A549 (cell line): ENCODE measurements at regions not wholly inside any gene's neighbourhood (a gene's known extent, or its start where the extent isn't known, plus 50 kb on each side); places are given as distances from the start of the nearest gene placed in this dataset.

Experiments
- ATAC-seq, 2 experiments: fragments of 200-7000 bp in 1 of 2; fragments of >200 bp in 1 of 2; cut with Nextera tagmentation in 1 of 2; cut with Tn5 transposase in 1 of 2; 3 replicates each; pipeline versions ENCODE4 v1.8.0 to v1.9.1; 2018 to 2020; ENCODE audit warnings: mild to moderate bottlenecking in 1 of 2, moderate library complexity in 1 of 2
- CTCF ChIA-PET: fragments of 300-600 bp; sonication (Branson Sonifier 250); formaldehyde crosslinking; extraction: SDS; loops from one replicate; lab custom pipeline; 2021; ENCODE audit warnings: antibody characterized with exemption, inconsistent platforms; lab: Yijun Ruan, JAX
- POLR2A ChIA-PET: fragments of 350-600 bp; formaldehyde crosslinking; extraction: SDS; loops from one replicate; lab custom pipeline; 2021; ENCODE audit warnings: antibody characterized with exemption, inconsistent platforms; lab: Yijun Ruan, JAX
- DNase-seq, 2 experiments: peaks; one replicate each; pipeline versions ENCODE4 v3.0.0 to v3.0.0-alpha.2; 2011 to 2016; ENCODE audit warnings: low read depth in 1 of 2, low spot score in 1 of 2
- FAIRE-seq: peaks from 2 replicates; lab custom pipeline; 2011; peaks lifted over from hg19 to GRCh38; lab: Jason Lieb, UNC
- H3K27ac ChIP-seq, 2 experiments: fragments of >200 bp; sonication (Bioruptor Twin); formaldehyde crosslinking; 3 replicates each; pipeline ENCODE4 v1.5.1; 2016 to 2017
- H3K4me1 ChIP-seq: fragments of >200 bp; sonication (Bioruptor Twin); formaldehyde crosslinking; 3 replicates; pipeline ENCODE4 v1.6.1; 2016
- H3K4me2 ChIP-seq: fragments of >200 bp; sonication (Bioruptor Twin); formaldehyde crosslinking; 3 replicates; pipeline ENCODE4 v1.6.1; 2016
- H3K4me3 ChIP-seq: fragments of >200 bp; sonication (Bioruptor Twin); formaldehyde crosslinking; 3 replicates; pipeline ENCODE4 v1.5.1; 2016
- H3K9me3 ChIP-seq: fragments of >200 bp; sonication (Bioruptor Twin); formaldehyde crosslinking; 3 replicates; pipeline ENCODE4 v1.6.1; 2016
- BHLHE40 ChIP-seq: IDR thresholded peaks from 2 replicates; pipeline ENCODE4 v1.6.1; 2012; ENCODE audit warnings: low read depth, low read length, inconsistent platforms
- EP300 ChIP-seq, 2 experiments: fragments of >200 bp; sonication (Bioruptor Twin); formaldehyde crosslinking; IDR thresholded peaks; 2 replicates in 1 of 2; 3 replicates in 1 of 2; pipeline ENCODE4 v1.6.1; 2016 to 2017
- FOSL2 ChIP-seq, 2 experiments: fragments of 450-650 bp in 1 of 2; fragments of >200 bp in 1 of 2; sonication (Bioruptor Twin) in 1 of 2; formaldehyde crosslinking; IDR thresholded peaks; 2 replicates each; pipeline versions ENCODE4 v1.5.0 to v1.6.1; 2016 to 2020; ENCODE audit warnings: mild to moderate bottlenecking in 1 of 2, moderate library complexity in 1 of 2
- FOXS1 ChIP-seq: fragments of 250-450 bp; sonication (Bioruptor Pico); IDR thresholded peaks from 2 replicates; pipeline ENCODE4 v1.5.0; 2020; ENCODE audit warnings: mild to moderate bottlenecking, moderate library complexity
- HDAC2 ChIP-seq: fragments of 200-600 bp; sonication (generic); IDR thresholded peaks from 2 replicates; pipeline ENCODE4 v1.6.1; 2016
- HEYL ChIP-seq: fragments of 250-450 bp; sonication (Bioruptor Pico); IDR thresholded peaks from 2 replicates; pipeline ENCODE4 v1.8.0; 2021; ENCODE audit warnings: mild to moderate bottlenecking, moderate library complexity
- HOXB13 ChIP-seq: fragments of 250-450 bp; sonication (Bioruptor Pico); IDR thresholded peaks from 2 replicates; pipeline ENCODE4 v1.5.0; 2020; ENCODE audit warnings: low read depth, mild to moderate bottlenecking, moderate library complexity
- HOXB5 ChIP-seq: fragments of 250-450 bp; sonication (Bioruptor Pico); IDR thresholded peaks from 2 replicates; pipeline ENCODE4 v1.5.0; 2020; ENCODE audit warnings: mild to moderate bottlenecking, moderate library complexity
- JUNB ChIP-seq: fragments of >200 bp; sonication (Bioruptor Twin); formaldehyde crosslinking; IDR thresholded peaks from 2 replicates; pipeline ENCODE4 v1.6.1; 2016
- KDM5A ChIP-seq: fragments of 200-600 bp; sonication (generic); IDR thresholded peaks from 2 replicates; pipeline ENCODE4 v1.6.1; 2016; ENCODE audit warnings: antibody characterized with exemption, mild to moderate bottlenecking
- NFE2L2 ChIP-seq: fragments of 150-350 bp; conservative IDR thresholded peaks from 2 replicates; pipeline ENCODE4 v1.6.1; 2014; ENCODE audit warnings: low read length
- NPAS2 ChIP-seq: fragments of 250-450 bp; sonication (Bioruptor Pico); IDR thresholded peaks from 2 replicates; pipeline ENCODE4 v1.8.0; 2022; ENCODE audit warnings: mild to moderate bottlenecking, moderate library complexity, borderline replicate concordance
- POLR2A ChIP-seq: IDR thresholded peaks from 2 replicates; pipeline ENCODE4 v1.6.1; 2012; ENCODE audit warnings: mild to moderate bottlenecking, low read length
- WGBS: methylation state at CpG from one replicate; pipeline ENCODE4 v1.1.6; 2017; ENCODE audit errors: missing lambda C conversion rate; 5-methylcytosine and 5-hydroxymethylcytosine counted together
- TF ChIP-seq, protein P1 (sequence below): fragments of 250-450 bp; sonication (Bioruptor Pico); IDR thresholded peaks from 2 replicates; pipeline ENCODE4 v1.5.0; 2020; ENCODE audit warnings: low read depth, mild to moderate bottlenecking, moderate library complexity
- TF ChIP-seq, protein P2 (sequence below): fragments of 450-650 bp; IDR thresholded peaks from 2 replicates; pipeline ENCODE4 v1.6.1; 2014; ENCODE audit warnings: antibody characterized with exemption
- TF ChIP-seq, protein P3 (sequence below): fragments of >200 bp; sonication (Bioruptor Twin); formaldehyde crosslinking; IDR thresholded peaks from 2 replicates; pipeline ENCODE4 v1.6.1; 2016
- TF ChIP-seq, protein P4 (sequence below): fragments of 200-600 bp; sonication (generic); IDR thresholded peaks from 2 replicates; pipeline ENCODE4 v1.6.1; 2016; ENCODE audit warnings: antibody characterized with exemption, mild to moderate bottlenecking, moderate library complexity
- TF ChIP-seq, protein P5 (sequence below): IDR thresholded peaks from 2 replicates; pipeline ENCODE4 v1.6.1; 2012
- TF ChIP-seq, protein P6 (sequence below): fragments of >200 bp; sonication (Bioruptor Twin); formaldehyde crosslinking; IDR thresholded peaks from 3 replicates; pipeline ENCODE4 v1.6.1; 2016

DNA sequence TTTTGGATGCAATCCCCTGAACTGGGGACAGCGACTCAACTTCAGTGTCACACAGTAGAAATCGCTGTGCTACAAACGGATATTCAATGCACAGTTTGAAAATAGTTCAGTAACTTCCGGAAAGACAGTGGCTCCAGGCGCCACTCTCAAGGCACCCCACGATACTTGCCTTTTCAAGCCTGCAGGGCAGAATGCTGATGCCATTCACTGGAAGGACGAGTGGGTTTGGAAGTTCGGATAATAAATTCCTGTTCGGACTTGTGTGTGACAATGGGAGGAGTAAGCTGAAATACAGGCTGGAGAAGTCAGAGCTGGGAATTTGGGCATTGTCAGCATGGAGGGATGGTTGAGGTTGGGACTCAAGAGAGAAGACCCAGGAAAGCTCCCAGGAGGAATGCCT, 64.3 kb upstream of the HELT start:
- POLR2A ChIA-PET, result no interaction called here
- FAIRE-seq, result no peak

DNA sequence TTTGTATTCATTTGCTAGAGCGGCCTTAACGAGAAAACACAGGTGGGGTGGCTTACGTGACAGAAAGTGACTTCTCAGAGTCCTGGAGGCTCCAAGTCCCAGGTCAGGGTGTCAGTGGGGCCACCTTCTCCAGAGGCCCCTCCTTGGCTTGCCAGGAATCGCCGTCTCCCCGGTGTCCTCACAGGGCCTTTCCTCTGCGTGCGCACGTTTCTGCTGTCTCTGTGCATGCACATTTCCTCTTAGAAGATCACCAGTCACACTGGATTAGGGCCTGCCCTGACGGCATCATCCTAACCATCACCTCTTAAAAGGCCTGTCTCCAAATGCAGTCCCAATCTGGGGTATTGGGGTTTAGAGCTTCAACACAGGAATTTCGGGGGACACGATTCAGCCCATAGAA, 63.8 kb upstream of the HELT start:
- TF ChIP-seq NPAS2 (CRISPR knock-in tag) (no peak), FOSL2 (IDR thresholded peaks at IDR 0.05) (no peak), FOSL2 (CRISPR knock-in tag; IDR thresholded peaks at IDR 0.05) (no peak), HDAC2 (no peak), JUNB (no peak), EP300 (IDR thresholded peaks at IDR 0.05) (no peak), NFE2L2 (no peak), FOXS1 (CRISPR knock-in tag) (no peak), HOXB13 (CRISPR knock-in tag) (no peak), HEYL (no peak), BHLHE40 (no peak), POLR2A (no peak), HOXB5 (CRISPR knock-in tag) (no peak)
- TF ChIP-seq, protein P1, sequence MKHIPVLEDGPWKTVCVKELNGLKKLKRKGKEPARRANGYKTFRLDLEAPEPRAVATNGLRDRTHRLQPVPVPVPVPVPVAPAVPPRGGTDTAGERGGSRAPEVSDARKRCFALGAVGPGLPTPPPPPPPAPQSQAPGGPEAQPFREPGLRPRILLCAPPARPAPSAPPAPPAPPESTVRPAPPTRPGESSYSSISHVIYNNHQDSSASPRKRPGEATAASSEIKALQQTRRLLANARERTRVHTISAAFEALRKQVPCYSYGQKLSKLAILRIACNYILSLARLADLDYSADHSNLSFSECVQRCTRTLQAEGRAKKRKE (CRISPR knock-in tag), result no peak
- TF ChIP-seq, protein P2, sequence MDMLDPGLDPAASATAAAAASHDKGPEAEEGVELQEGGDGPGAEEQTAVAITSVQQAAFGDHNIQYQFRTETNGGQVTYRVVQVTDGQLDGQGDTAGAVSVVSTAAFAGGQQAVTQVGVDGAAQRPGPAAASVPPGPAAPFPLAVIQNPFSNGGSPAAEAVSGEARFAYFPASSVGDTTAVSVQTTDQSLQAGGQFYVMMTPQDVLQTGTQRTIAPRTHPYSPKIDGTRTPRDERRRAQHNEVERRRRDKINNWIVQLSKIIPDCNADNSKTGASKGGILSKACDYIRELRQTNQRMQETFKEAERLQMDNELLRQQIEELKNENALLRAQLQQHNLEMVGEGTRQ, result no peak
- TF ChIP-seq, protein P3, sequence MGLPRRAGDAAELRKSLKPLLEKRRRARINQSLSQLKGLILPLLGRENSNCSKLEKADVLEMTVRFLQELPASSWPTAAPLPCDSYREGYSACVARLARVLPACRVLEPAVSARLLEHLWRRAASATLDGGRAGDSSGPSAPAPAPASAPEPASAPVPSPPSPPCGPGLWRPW, result no peak
- TF ChIP-seq, protein P4, sequence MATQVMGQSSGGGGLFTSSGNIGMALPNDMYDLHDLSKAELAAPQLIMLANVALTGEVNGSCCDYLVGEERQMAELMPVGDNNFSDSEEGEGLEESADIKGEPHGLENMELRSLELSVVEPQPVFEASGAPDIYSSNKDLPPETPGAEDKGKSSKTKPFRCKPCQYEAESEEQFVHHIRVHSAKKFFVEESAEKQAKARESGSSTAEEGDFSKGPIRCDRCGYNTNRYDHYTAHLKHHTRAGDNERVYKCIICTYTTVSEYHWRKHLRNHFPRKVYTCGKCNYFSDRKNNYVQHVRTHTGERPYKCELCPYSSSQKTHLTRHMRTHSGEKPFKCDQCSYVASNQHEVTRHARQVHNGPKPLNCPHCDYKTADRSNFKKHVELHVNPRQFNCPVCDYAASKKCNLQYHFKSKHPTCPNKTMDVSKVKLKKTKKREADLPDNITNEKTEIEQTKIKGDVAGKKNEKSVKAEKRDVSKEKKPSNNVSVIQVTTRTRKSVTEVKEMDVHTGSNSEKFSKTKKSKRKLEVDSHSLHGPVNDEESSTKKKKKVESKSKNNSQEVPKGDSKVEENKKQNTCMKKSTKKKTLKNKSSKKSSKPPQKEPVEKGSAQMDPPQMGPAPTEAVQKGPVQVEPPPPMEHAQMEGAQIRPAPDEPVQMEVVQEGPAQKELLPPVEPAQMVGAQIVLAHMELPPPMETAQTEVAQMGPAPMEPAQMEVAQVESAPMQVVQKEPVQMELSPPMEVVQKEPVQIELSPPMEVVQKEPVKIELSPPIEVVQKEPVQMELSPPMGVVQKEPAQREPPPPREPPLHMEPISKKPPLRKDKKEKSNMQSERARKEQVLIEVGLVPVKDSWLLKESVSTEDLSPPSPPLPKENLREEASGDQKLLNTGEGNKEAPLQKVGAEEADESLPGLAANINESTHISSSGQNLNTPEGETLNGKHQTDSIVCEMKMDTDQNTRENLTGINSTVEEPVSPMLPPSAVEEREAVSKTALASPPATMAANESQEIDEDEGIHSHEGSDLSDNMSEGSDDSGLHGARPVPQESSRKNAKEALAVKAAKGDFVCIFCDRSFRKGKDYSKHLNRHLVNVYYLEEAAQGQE, result no peak
- POLR2A ChIA-PET, result no interaction called here

More for the DNA sequence above, 64.3 kb upstream of the HELT start:
- Histone ChIP-seq H3K4me1 (no peaks in the 10 kb centered on the region), H3K4me3 (no peak overlapping the region), H3K9me3 (no peaks in the 10 kb centered on the region), H3K4me2 (no peak overlapping the region), H3K27ac (no peak overlapping the region)
- no peak for DNase-seq
- CTCF ChIA-PET, result no interaction called here
- TF ChIP-seq EP300 (IDR thresholded peaks at IDR 0.05), result no peak
- TF ChIP-seq FOSL2 (IDR thresholded peaks at IDR 0.05), result no peak
- no peak for TF ChIP-seq FOSL2 (CRISPR knock-in tag; IDR thresholded peaks at IDR 0.05)
- ATAC-seq, result no peak
- WGBS, result 38% methylated on average over 9 of the region's 9 CpGs

DNA sequence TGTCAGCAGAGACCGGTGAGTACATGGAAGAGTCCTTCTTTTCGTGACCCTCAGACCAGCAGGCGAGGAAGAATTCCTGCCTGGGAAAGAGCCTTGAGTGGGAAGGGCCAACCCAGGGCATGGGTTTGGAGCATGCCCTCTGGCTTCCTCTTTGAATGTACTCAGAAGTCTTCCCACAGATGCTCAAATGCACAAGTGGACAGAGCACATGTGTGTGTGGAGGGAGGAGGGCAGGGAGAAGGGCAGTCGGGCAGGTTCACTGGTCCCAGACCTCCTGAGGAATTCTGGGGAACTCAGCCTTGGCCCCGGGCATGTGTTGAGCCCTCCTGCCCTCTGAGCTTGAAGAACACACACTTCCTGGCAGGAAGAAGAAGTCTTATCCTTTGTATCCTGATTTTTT, 63.2 kb upstream of the HELT start:
- WGBS, result 22% methylated on average over 4 of the region's 5 CpGs
- Histone ChIP-seq H3K27ac (no peak overlapping the region), H3K4me1 (no peaks in the 10 kb centered on the region), H3K4me2 (no peak overlapping the region), H3K4me3 (no peak overlapping the region), H3K9me3 (no peaks in the 10 kb centered on the region)
- TF ChIP-seq, protein P5, sequence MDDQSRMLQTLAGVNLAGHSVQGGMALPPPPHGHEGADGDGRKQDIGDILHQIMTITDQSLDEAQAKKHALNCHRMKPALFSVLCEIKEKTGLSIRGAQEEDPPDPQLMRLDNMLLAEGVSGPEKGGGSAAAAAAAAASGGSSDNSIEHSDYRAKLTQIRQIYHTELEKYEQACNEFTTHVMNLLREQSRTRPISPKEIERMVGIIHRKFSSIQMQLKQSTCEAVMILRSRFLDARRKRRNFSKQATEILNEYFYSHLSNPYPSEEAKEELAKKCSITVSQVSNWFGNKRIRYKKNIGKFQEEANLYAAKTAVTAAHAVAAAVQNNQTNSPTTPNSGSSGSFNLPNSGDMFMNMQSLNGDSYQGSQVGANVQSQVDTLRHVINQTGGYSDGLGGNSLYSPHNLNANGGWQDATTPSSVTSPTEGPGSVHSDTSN, result no peak
- no peak for TF ChIP-seq KDM5A
- TF ChIP-seq, protein P6, sequence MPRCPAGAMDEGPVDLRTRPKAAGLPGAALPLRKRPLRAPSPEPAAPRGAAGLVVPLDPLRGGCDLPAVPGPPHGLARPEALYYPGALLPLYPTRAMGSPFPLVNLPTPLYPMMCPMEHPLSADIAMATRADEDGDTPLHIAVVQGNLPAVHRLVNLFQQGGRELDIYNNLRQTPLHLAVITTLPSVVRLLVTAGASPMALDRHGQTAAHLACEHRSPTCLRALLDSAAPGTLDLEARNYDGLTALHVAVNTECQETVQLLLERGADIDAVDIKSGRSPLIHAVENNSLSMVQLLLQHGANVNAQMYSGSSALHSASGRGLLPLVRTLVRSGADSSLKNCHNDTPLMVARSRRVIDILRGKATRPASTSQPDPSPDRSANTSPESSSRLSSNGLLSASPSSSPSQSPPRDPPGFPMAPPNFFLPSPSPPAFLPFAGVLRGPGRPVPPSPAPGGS, result no peak
- DNase-seq, result no peak
- FAIRE-seq, result no peak
- POLR2A ChIA-PET, result interaction anchor here (0.7 kb wide), 1 partner anchor 689 kb away, joined by 10 read pairs; no protein-coding TSS in a partner anchor
- ATAC-seq, result no peak
- CTCF ChIA-PET, result no interaction called here

More for the DNA sequence above, 63.8 kb upstream of the HELT start:
- ATAC-seq, result no peak
- whole genome bisulfite sequencing, result 74% methylated on average over 9 of the region's 12 CpGs
- FAIRE-seq, result no peak
- Histone ChIP-seq H3K4me1 (no peaks in the 10 kb centered on the region), H3K4me3 (no peak overlapping the region), H3K9me3 (no peaks in the 10 kb centered on the region), H3K4me2 (no peak overlapping the region), H3K27ac (no peak overlapping the region)
- CTCF ChIA-PET, result no interaction called here
- no peak for DNase-seq
